A549 (cell line): ENCODE measurements at regions not wholly inside any gene's neighbourhood (a gene's known extent, or its start where the extent isn't known, plus 50 kb on each side); places are given as distances from the start of the nearest gene placed in this dataset.

Experiments used
- ATAC-seq, 2 experiments: fragments of 200-7000 bp in 1 of 2; fragments of >200 bp in 1 of 2; cut with Nextera tagmentation in 1 of 2; cut with Tn5 transposase in 1 of 2; 3 replicates each; pipeline versions ENCODE4 v1.8.0 to v1.9.1; 2018 to 2020; ENCODE audit warnings: mild to moderate bottlenecking in 1 of 2, moderate library complexity in 1 of 2
- CTCF ChIA-PET: fragments of 300-600 bp; sonication (Branson Sonifier 250); formaldehyde crosslinking; extraction: SDS; loops from one replicate; lab custom pipeline; 2021; ENCODE audit warnings: antibody characterized with exemption, inconsistent platforms; lab: Yijun Ruan, JAX
- POLR2A ChIA-PET: fragments of 350-600 bp; formaldehyde crosslinking; extraction: SDS; loops from one replicate; lab custom pipeline; 2021; ENCODE audit warnings: antibody characterized with exemption, inconsistent platforms; lab: Yijun Ruan, JAX
- DNase-seq, 2 experiments: peaks; one replicate each; pipeline versions ENCODE4 v3.0.0 to v3.0.0-alpha.2; 2011 to 2016; ENCODE audit warnings: low read depth in 1 of 2, low spot score in 1 of 2
- FAIRE-seq: peaks from 2 replicates; lab custom pipeline; 2011; peaks lifted over from hg19 to GRCh38; lab: Jason Lieb, UNC
- H3K27ac ChIP-seq, 2 experiments: fragments of >200 bp; sonication (Bioruptor Twin); formaldehyde crosslinking; 3 replicates each; pipeline ENCODE4 v1.5.1; 2016 to 2017
- H3K4me1 ChIP-seq: fragments of >200 bp; sonication (Bioruptor Twin); formaldehyde crosslinking; 3 replicates; pipeline ENCODE4 v1.6.1; 2016
- H3K4me2 ChIP-seq: fragments of >200 bp; sonication (Bioruptor Twin); formaldehyde crosslinking; 3 replicates; pipeline ENCODE4 v1.6.1; 2016
- H3K4me3 ChIP-seq: fragments of >200 bp; sonication (Bioruptor Twin); formaldehyde crosslinking; 3 replicates; pipeline ENCODE4 v1.5.1; 2016
- H3K9me3 ChIP-seq: fragments of >200 bp; sonication (Bioruptor Twin); formaldehyde crosslinking; 3 replicates; pipeline ENCODE4 v1.6.1; 2016
- CHD2 ChIP-seq: fragments of 150-350 bp; IDR thresholded peaks from 2 replicates; pipeline ENCODE4 v1.6.1; 2014; ENCODE audit warnings: low read length; ENCODE audit not compliant: partially characterized antibody
- CHD4 ChIP-seq: fragments of 200-600 bp; sonication (generic); IDR thresholded peaks from 2 replicates; pipeline ENCODE4 v1.6.1; 2016; ENCODE audit warnings: antibody characterized with exemption, mild to moderate bottlenecking, borderline replicate concordance
- ELK1 ChIP-seq: fragments of 150-350 bp; IDR thresholded peaks from 2 replicates; pipeline ENCODE4 v1.6.1; 2014; ENCODE audit warnings: low read depth, mild to moderate bottlenecking, low read length
- FOSB ChIP-seq: fragments of 250-450 bp; sonication (Bioruptor Pico); IDR thresholded peaks from 2 replicates; pipeline ENCODE4 v1.5.0; 2020; ENCODE audit warnings: mild to moderate bottlenecking, moderate library complexity
- GATA3 ChIP-seq: IDR thresholded peaks from 2 replicates; pipeline ENCODE4 v1.6.1; 2012; ENCODE audit warnings: borderline replicate concordance
- HOXB13 ChIP-seq: fragments of 250-450 bp; sonication (Bioruptor Pico); IDR thresholded peaks from 2 replicates; pipeline ENCODE4 v1.5.0; 2020; ENCODE audit warnings: low read depth, mild to moderate bottlenecking, moderate library complexity
- MYC ChIP-seq: IDR thresholded peaks from 2 replicates; pipeline ENCODE4 v1.6.1; 2012; ENCODE audit warnings: mild to moderate bottlenecking, inconsistent platforms, low read length, improper control_type of control experiment, borderline replicate concordance
- POLR2AphosphoS2 ChIP-seq: conservative IDR thresholded peaks from 2 replicates; pipeline ENCODE4 v1.6.1; 2012; ENCODE audit warnings: low read length, improper control_type of control experiment, inconsistent platforms
- TFCP2L1 ChIP-seq: fragments of 250-450 bp; sonication (Bioruptor Pico); IDR thresholded peaks from 2 replicates; pipeline ENCODE4 v1.5.0; 2021; ENCODE audit warnings: mild to moderate bottlenecking
- TP53 ChIP-seq: fragments of 250-450 bp; sonication (Bioruptor Pico); IDR thresholded peaks from 2 replicates; pipeline ENCODE4 v1.5.0; 2021; ENCODE audit warnings: mild to moderate bottlenecking, moderate library complexity
- ZC3H11A ChIP-seq: fragments of 450-650 bp; IDR thresholded peaks from 2 replicates; pipeline ENCODE4 v1.6.1; 2014; ENCODE audit warnings: antibody characterized with exemption, mild to moderate bottlenecking
- ZSCAN20 ChIP-seq: fragments of 250-450 bp; sonication (Bioruptor Pico); IDR thresholded peaks from 2 replicates; pipeline ENCODE4 v1.8.0; 2022; ENCODE audit warnings: mild to moderate bottlenecking, moderate library complexity
- WGBS: methylation state at CpG from one replicate; pipeline ENCODE4 v1.1.6; 2017; ENCODE audit errors: missing lambda C conversion rate; 5-methylcytosine and 5-hydroxymethylcytosine counted together
- TF ChIP-seq, protein P1 (sequence below): fragments of >200 bp; sonication (Bioruptor Twin); formaldehyde crosslinking; IDR thresholded peaks from 3 replicates; pipeline ENCODE4 v1.6.1; 2016
- TF ChIP-seq, protein P2 (sequence below): fragments of >200 bp; sonication (Bioruptor Twin); formaldehyde crosslinking; IDR thresholded peaks from 2 replicates; pipeline ENCODE4 v1.6.1; 2016

- TF ChIP-seq, protein P1, sequence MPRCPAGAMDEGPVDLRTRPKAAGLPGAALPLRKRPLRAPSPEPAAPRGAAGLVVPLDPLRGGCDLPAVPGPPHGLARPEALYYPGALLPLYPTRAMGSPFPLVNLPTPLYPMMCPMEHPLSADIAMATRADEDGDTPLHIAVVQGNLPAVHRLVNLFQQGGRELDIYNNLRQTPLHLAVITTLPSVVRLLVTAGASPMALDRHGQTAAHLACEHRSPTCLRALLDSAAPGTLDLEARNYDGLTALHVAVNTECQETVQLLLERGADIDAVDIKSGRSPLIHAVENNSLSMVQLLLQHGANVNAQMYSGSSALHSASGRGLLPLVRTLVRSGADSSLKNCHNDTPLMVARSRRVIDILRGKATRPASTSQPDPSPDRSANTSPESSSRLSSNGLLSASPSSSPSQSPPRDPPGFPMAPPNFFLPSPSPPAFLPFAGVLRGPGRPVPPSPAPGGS: no peak
Measured at GRCh38 chr12:19576506-19577280, 137.4 kb downstream of the AEBP2 start (continued).

GRCh38 chr12:19577281-19577530 lies 137.9 kb downstream of the AEBP2 start:
- CTCF ChIA-PET: no interaction called here
- ATAC-seq: no peak
- POLR2A ChIA-PET: no interaction called here
- DNase-seq: no peak
- H3K4me3 ChIP-seq: no peak overlapping the region
- H3K4me1 ChIP-seq: peaks cover 10% of the 10 kb centered on the region; the same call in 2 of the 3 replicates
- no peak overlapping the region for H3K27ac ChIP-seq
- no peak overlapping the region for H3K4me2 ChIP-seq
- H3K9me3 ChIP-seq: peaks cover 1% of the 10 kb centered on the region; the same call in 1 of the 3 replicates
- TF ChIP-seq GATA3: no peak
- TF ChIP-seq TP53 (CRISPR knock-in tag): no peak
- no peak for TF ChIP-seq CHD4
- no peak for TF ChIP-seq POLR2AphosphoS2
- TF ChIP-seq CHD2: no peak
- TF ChIP-seq, all 56 proteins: peak for 0
- no peak for FAIRE-seq

GRCh38 chr12:19584732-19585131 lies 145.4 kb downstream of the AEBP2 start:
- ATAC-seq (no peak), FAIRE-seq (no peak)
- no peak overlapping the region for H3K27ac ChIP-seq
- no peak overlapping the region for H3K4me3 ChIP-seq
- peaks cover 18% of the 10 kb centered on the region for H3K9me3 ChIP-seq
- CTCF ChIA-PET: interaction anchor here (0.5 to 1.0 kb wide), 2 partner anchors 10 to 25 kb away, joined by 3 read pairs; no protein-coding TSS in a partner anchor
- H3K4me1 ChIP-seq: no peaks in the 10 kb centered on the region
- TF ChIP-seq ZC3H11A (no peak), HOXB13 (CRISPR knock-in tag) (no peak), ELK1 (no peak), TFCP2L1 (CRISPR knock-in tag) (no peak), MYC (no peak), FOSB (CRISPR knock-in tag) (no peak)
- TF ChIP-seq, protein P1: no peak
- TF ChIP-seq, all 56 proteins: peak for 0
- POLR2A ChIA-PET: no interaction called here
- H3K4me2 ChIP-seq: no peak overlapping the region
- WGBS: 86% methylated on average over 4 of the region's 4 CpGs
- no peak for DNase-seq

GRCh38 chr12:19588951-19589350 lies 149.7 kb downstream of the AEBP2 start:
- TF ChIP-seq, protein P2, sequence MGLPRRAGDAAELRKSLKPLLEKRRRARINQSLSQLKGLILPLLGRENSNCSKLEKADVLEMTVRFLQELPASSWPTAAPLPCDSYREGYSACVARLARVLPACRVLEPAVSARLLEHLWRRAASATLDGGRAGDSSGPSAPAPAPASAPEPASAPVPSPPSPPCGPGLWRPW: no peak
- TF ChIP-seq ZSCAN20 (CRISPR knock-in tag) (no peak), ELK1 (no peak)
- DNase-seq: no peak
- 82% methylated on average over 5 of the region's 5 CpGs for WGBS
- POLR2A ChIA-PET: no interaction called here
- Histone ChIP-seq H3K9me3 (peaks cover 3% of the 10 kb centered on the region; the same call in 1 of the 3 replicates), H3K4me3 (no peak overlapping the region), H3K4me2 (no peak overlapping the region), H3K27ac (no peak overlapping the region), H3K4me1 (no peaks in the 10 kb centered on the region)
- FAIRE-seq: no peak
- CTCF ChIA-PET: interaction anchor here (0.5 kb wide), 1 partner anchor 147 kb away, joined by 3 read pairs; no protein-coding TSS in a partner anchor
- ATAC-seq: no peak
